ENCODE measurements at regions not wholly inside any gene's neighbourhood (a gene's known extent, or its start where the extent isn't known, plus 50 kb on each side); places are given as distances from the start of the nearest gene placed in this dataset.
"Not testable (repeated sequence)": the region's sequence is repeated elsewhere in the genome, so short reads cannot be mapped to it uniquely, and the experiment has no call there.

DNA sequence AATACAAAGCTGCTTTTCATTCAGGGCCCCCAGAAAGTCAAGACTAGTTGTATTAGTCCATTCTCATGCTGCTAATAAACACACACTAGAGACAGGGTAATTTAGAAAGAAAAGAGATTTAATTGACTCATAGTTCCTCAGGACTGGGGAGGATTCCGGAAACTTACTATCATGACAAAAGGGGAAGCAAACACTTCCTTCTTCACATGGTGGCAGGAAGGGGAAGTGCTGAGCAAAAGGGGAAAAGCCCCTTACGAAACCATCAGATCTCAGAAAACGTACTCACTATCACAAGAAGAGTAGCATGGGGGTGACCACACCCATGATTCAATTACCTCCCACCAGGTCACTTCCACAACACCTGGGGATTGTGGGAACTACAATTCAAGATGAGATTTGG lies 373.8 kb upstream of the FRG1 start:
- not testable (repeated sequence) for TF ChIP-seq EZH2phosphoT487 (IDR thresholded peaks at IDR 0.05; ENCODE audit: borderline replicate concordance, low read length)
- TF ChIP-seq, protein P1, sequence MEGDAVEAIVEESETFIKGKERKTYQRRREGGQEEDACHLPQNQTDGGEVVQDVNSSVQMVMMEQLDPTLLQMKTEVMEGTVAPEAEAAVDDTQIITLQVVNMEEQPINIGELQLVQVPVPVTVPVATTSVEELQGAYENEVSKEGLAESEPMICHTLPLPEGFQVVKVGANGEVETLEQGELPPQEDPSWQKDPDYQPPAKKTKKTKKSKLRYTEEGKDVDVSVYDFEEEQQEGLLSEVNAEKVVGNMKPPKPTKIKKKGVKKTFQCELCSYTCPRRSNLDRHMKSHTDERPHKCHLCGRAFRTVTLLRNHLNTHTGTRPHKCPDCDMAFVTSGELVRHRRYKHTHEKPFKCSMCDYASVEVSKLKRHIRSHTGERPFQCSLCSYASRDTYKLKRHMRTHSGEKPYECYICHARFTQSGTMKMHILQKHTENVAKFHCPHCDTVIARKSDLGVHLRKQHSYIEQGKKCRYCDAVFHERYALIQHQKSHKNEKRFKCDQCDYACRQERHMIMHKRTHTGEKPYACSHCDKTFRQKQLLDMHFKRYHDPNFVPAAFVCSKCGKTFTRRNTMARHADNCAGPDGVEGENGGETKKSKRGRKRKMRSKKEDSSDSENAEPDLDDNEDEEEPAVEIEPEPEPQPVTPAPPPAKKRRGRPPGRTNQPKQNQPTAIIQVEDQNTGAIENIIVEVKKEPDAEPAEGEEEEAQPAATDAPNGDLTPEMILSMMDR (IDR thresholded peaks at IDR 0.05; ENCODE audit: low read depth, low read length, poor library complexity, severe bottlenecking) = not testable (repeated sequence)

Measured in DOHH2 (cell line).